Fibroblast of lung (primary cell): ENCODE measurements at regions not wholly inside any gene's neighbourhood (a gene's known extent, or its start where the extent isn't known, plus 50 kb on each side); places are given as distances from the start of the nearest gene placed in this dataset.
"Not testable (repeated sequence)": the region's sequence is repeated elsewhere in the genome, so short reads cannot be mapped to it uniquely, and the experiment has no call there.

Experiments
- CTCF ChIP-seq, 2 donors: IDR thresholded peaks in 1 of 2; conservative IDR thresholded peaks in 1 of 2; 1 replicate in 1 of 2; 2 replicates in 1 of 2; pipeline ENCODE4 v1.5.1; 2011 to 2012; ENCODE audit warnings: low read length in 2 of 2, control low read depth in 1 of 2, inconsistent platforms in 1 of 2, low read depth in 1 of 2, mild to moderate bottlenecking in 1 of 2
- EZH2 ChIP-seq: IDR thresholded peaks from 2 replicates; pipeline ENCODE4 v1.5.1; 2012; ENCODE audit warnings: low read length, control low read depth, mild to moderate bottlenecking; ENCODE audit errors: missing control alignments

- not testable (repeated sequence) for TF ChIP-seq CTCF (conservative IDR thresholded peaks at IDR 0.05 in 1 of 2, IDR thresholded peaks at IDR 0.05 in 1 of 2; ENCODE audit: low read depth in 1 of 2, low read length in 2 of 2); EZH2
Measured at GRCh38 chr21:22359599-22359998, 1361.4 kb downstream of the NCAM2 start.
